MCF 10A (cell line): ENCODE measurements at regions not wholly inside any gene's neighbourhood (a gene's known extent, or its start where the extent isn't known, plus 50 kb on each side); places are given as distances from the start of the nearest gene placed in this dataset.

Experiments
- BruUV-seq: library from RNA; stranded (reverse); fragments of 400-500 nt; replicated peaks from 2 replicates; lab custom pipeline; 2021; lab: Mats Ljungman, UMichigan
- CTCF ChIA-PET: fragments of 300-600 bp; sonication (Branson Sonifier 250); formaldehyde crosslinking; extraction: SDS; loops from one replicate; lab custom pipeline; 2021; ENCODE audit warnings: antibody characterized with exemption, inconsistent platforms; lab: Yijun Ruan, JAX
- POLR2A ChIA-PET: fragments of 300-600, 350-650 bp; sonication (Branson Sonifier 250); formaldehyde crosslinking; extraction: SDS; loops from one replicate; lab custom pipeline; 2020; ENCODE audit warnings: antibody characterized with exemption, inconsistent platforms; lab: Yijun Ruan, JAX
- DNase-seq: peaks from one replicate; pipeline ENCODE4 v3.0.0-alpha.2; 2018; ENCODE audit not compliant: unreplicated experiment
- H3K27ac Mint-ChIP-seq: one replicate; pipeline ENCODE4 v1.8.0; 2022; ENCODE audit warnings: mild to moderate bottlenecking, low read depth, mixed read lengths; ENCODE audit not compliant: unreplicated experiment
- H3K27me3 Mint-ChIP-seq: one replicate; pipeline ENCODE4 v1.8.0; 2022; ENCODE audit warnings: mixed read lengths; ENCODE audit not compliant: insufficient read depth, unreplicated experiment
- H3K36me3 Mint-ChIP-seq: one replicate; pipeline ENCODE4 v1.8.0; 2022; ENCODE audit warnings: mild to moderate bottlenecking, moderate library complexity, mixed read lengths; ENCODE audit not compliant: insufficient read depth, unreplicated experiment
- H3K4me1 Mint-ChIP-seq: one replicate; pipeline ENCODE4 v1.8.0; 2022; ENCODE audit warnings: mixed read lengths; ENCODE audit not compliant: insufficient read depth, unreplicated experiment
- H3K4me3 Mint-ChIP-seq: one replicate; pipeline ENCODE4 v1.8.0; 2022; ENCODE audit warnings: mild to moderate bottlenecking, moderate library complexity, mixed read lengths; ENCODE audit not compliant: unreplicated experiment
- H3K9me3 Mint-ChIP-seq: one replicate; pipeline ENCODE4 v1.8.0; 2022; ENCODE audit warnings: mixed read lengths; ENCODE audit not compliant: unreplicated experiment
- intact Hi-C: fragments of 100-400 bp; cut with micrococcal nuclease; formaldehyde crosslinking; loops from 2 replicates; pipeline ENCODE4 v1.14.1; 2022
- TF ChIP-seq, protein P1 (sequence below): fragments of 200-600 bp; IDR thresholded peaks from one replicate; pipeline ENCODE4 v1.8.0; 2022; ENCODE audit warnings: antibody characterized with exemption, mild to moderate bottlenecking; ENCODE audit not compliant: unreplicated experiment

DNA sequence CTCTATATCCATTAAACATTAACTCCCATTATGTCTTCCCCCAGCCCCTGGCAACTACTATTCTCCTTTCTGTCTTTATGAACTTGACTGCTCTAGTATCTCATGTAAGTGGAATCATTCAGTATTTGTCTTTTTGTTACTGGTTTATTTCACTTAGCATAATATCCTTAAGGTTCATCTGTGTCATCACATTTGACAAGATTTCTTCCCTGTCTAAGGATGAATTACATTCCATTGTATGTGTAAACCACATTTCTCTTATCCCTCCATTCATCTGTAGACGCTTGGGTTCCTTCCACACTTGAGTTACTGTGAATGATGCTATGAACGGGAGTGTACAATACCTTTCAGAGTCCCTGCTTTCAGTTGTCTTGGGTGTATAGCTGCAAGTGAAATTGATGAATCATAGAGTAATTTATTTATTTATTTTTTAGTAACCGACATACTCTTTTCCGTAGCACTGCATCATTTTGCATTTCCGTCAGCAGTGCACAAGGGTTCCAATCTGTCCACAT, 399.7 kb upstream of the RBFOX1 start:
- no peaks in the 10 kb centered on the region for H3K36me3 Mint-ChIP-seq
- POLR2A ChIA-PET: no interaction called here

DNA sequence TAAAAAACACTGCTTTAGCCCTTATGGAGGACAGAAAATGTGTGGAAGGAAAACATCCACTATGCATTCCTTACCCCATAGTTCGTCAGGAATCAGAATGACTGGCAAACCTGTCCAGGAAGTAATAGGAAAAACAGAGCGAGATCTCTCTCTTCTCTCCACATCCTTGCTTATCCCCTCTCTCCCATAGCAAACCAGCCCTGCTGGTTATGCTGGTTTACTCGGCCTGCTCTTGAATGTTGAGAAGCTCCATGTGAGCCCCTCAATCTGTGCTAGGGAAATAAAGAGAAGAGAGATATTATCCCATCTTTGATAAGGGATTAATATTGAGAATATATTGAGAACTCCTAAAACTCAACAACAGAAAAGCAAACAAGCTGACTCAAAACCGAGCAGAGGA, 402.8 kb upstream of the RBFOX1 start:
- Mint-ChIP-seq H3K9me3 (peaks cover 25% of the 10 kb centered on the region), H3K36me3 (no peaks in the 10 kb centered on the region), H3K27ac (no peak overlapping the region), H3K4me3 (no peak overlapping the region), H3K27me3 (no peaks in the 10 kb centered on the region), H3K4me1 (no peaks in the 10 kb centered on the region)
- BruUV-seq: no TSS peak
- CTCF ChIA-PET: no interaction called here
- intact Hi-C loops: no loop called here
- POLR2A ChIA-PET: no interaction called here
- DNase-seq: no peak
- TF ChIP-seq, protein P1, sequence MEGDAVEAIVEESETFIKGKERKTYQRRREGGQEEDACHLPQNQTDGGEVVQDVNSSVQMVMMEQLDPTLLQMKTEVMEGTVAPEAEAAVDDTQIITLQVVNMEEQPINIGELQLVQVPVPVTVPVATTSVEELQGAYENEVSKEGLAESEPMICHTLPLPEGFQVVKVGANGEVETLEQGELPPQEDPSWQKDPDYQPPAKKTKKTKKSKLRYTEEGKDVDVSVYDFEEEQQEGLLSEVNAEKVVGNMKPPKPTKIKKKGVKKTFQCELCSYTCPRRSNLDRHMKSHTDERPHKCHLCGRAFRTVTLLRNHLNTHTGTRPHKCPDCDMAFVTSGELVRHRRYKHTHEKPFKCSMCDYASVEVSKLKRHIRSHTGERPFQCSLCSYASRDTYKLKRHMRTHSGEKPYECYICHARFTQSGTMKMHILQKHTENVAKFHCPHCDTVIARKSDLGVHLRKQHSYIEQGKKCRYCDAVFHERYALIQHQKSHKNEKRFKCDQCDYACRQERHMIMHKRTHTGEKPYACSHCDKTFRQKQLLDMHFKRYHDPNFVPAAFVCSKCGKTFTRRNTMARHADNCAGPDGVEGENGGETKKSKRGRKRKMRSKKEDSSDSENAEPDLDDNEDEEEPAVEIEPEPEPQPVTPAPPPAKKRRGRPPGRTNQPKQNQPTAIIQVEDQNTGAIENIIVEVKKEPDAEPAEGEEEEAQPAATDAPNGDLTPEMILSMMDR: no peak

More for the DNA sequence above, 399.7 kb upstream of the RBFOX1 start:
- TF ChIP-seq, protein P1: no peak
- no peaks in the 10 kb centered on the region for H3K27me3 Mint-ChIP-seq
- no peak overlapping the region for H3K27ac Mint-ChIP-seq
- no peaks in the 10 kb centered on the region for H3K4me1 Mint-ChIP-seq
- H3K9me3 Mint-ChIP-seq: peaks cover 34% of the 10 kb centered on the region
- H3K4me3 Mint-ChIP-seq: no peak overlapping the region
- no peak for DNase-seq
- CTCF ChIA-PET: no interaction called here
- BruUV-seq: no TSS peak
- intact Hi-C loops: no loop called here

DNA sequence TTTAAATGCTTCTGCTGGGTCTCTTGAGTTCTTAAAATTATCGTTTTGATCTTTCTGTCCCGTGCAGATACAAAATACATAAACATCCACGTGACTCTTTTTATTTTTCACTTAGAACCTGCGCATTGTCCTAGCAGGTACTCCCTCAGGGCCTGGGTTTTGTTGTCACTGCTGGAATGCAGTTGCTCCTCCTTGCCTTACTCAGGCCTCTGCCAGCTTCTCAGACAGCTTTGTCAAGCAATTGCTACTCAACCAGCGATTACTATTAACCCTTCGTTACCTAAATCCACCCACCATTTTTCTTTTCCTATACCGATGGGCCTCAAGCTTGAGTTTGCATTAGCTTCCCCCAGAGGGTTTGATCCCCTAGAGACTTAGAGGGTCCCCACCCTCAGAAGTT, 405.9 kb upstream of the RBFOX1 start:
- Mint-ChIP-seq H3K27me3 (no peaks in the 10 kb centered on the region), H3K27ac (no peak overlapping the region), H3K9me3 (peaks cover 12% of the 10 kb centered on the region), H3K4me3 (no peak overlapping the region), H3K4me1 (no peaks in the 10 kb centered on the region), H3K36me3 (no peaks in the 10 kb centered on the region)
- BruUV-seq: no TSS peak
- POLR2A ChIA-PET: no interaction called here
- TF ChIP-seq, protein P1: no peak
- CTCF ChIA-PET: no interaction called here
- no peak for DNase-seq
- intact Hi-C loops: no loop called here

DNA sequence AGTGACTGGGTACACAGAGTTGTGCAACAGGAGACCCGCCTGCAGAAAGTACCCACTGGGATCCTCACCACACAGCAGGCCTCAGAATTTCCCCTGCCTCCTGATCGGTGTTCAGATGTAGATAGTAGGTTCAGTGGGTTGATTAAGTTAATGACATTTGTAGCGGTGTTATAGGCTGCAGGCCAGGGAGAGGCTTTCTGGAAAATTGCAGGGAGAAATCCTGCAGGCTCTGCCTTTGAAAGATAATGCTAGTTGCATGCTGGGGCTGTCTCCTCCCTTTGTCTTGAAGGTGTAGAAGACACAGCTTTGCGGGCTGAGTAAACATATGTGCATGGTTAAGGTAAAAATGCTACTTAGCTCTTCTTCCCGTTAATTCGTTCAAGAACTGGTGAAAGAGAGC, 406.3 kb upstream of the RBFOX1 start:
- no peak overlapping the region for H3K27ac Mint-ChIP-seq
- TF ChIP-seq, protein P1: no peak
- no TSS peak for BruUV-seq
- H3K9me3 Mint-ChIP-seq: peaks cover 15% of the 10 kb centered on the region
- H3K27me3 Mint-ChIP-seq: no peaks in the 10 kb centered on the region
- intact Hi-C loops: no loop called here
- no peak overlapping the region for H3K4me3 Mint-ChIP-seq
- no peaks in the 10 kb centered on the region for H3K36me3 Mint-ChIP-seq
- no peaks in the 10 kb centered on the region for H3K4me1 Mint-ChIP-seq
- ChIA-PET CTCF (no interaction called here), POLR2A (no interaction called here)
- no peak for DNase-seq
